ENCODE measurements at regions not wholly inside any gene's neighbourhood (a gene's known extent, or its start where the extent isn't known, plus 50 kb on each side); places are given as distances from the start of the nearest gene placed in this dataset.

- no CpG with 5 or more reads among the region's 1 CpG for WGBS, 2 experiments (ENCODE audit: extremely low coverage in 2 of 2, insufficient read length in 1 of 2)
- Histone ChIP-seq H2AK5ac (ENCODE audit: low read depth, low read length) (no peak overlapping the region), H3K23ac (ENCODE audit: low read depth, low read length) (no peak overlapping the region), H2BK5ac (ENCODE audit: low read depth, low read length, poor library complexity, severe bottlenecking) (no peak overlapping the region), H3K9me3 (ENCODE audit: control insufficient read depth, insufficient read depth, low read length) (no peaks in the 10 kb centered on the region), H4K8ac (ENCODE audit: low read depth in 2 of 2, low read length in 2 of 2) (no peak overlapping the region), H3K14ac (replicated peaks; ENCODE audit: low read depth, low read length) (no peak overlapping the region), H3K4me2 (ENCODE audit: low read depth, low read length) (no peak overlapping the region), H4K20me1 (ENCODE audit: insufficient read depth, low read length) (no peaks in the 10 kb centered on the region), H3K56ac (ENCODE audit: extremely low read depth, insufficient read depth, low read length) (no peak overlapping the region), H4K91ac (ENCODE audit: insufficient read depth, low read depth, low read length) (no peak overlapping the region), H3K9ac (ENCODE audit: low read depth, low read length) (no peak overlapping the region), H3K27ac (ENCODE audit: insufficient read depth, low read length) (no peak overlapping the region), H3K9me1 (ENCODE audit: insufficient read depth, low read length) (no peaks in the 10 kb centered on the region), H3K36me3 (ENCODE audit: control insufficient read depth, insufficient read depth, low read length) (no peaks in the 10 kb centered on the region), H2AK9ac (replicated peaks; ENCODE audit: low read depth, low read length, poor library complexity) (no peak overlapping the region), H3K27me3 (ENCODE audit: control insufficient read depth, insufficient read depth, low read length) (no peaks in the 10 kb centered on the region), H3K18ac (ENCODE audit: low read depth, low read length) (no peak overlapping the region), H3K4me3 (ENCODE audit: insufficient read depth, low read depth, low read length) (no peak overlapping the region), H2BK120ac (ENCODE audit: low read depth, low read length) (no peak overlapping the region), H3K4me1 (ENCODE audit: control insufficient read depth, insufficient read depth, low read length) (no peaks in the 10 kb centered on the region), H2BK20ac (ENCODE audit: low read depth, low read length) (no peak overlapping the region), H3K4ac (ENCODE audit: low read depth, low read length) (no peak overlapping the region), H2AFZ (replicated peaks; ENCODE audit: low read length, poor library complexity) (no peak overlapping the region), H2BK15ac (ENCODE audit: low read depth, low read length) (no peak overlapping the region), H4K5ac (ENCODE audit: low read depth, low read length) (no peak overlapping the region), H3K79me1 (ENCODE audit: low read depth in 1 of 2, low read length in 2 of 2) (no peaks in the 10 kb centered on the region)
- BruUV-seq (replicated peaks): no TSS peak
- DNase-seq (no peak), ATAC-seq (ENCODE audit: low read depth) (no peak)
- CTCF ChIA-PET: no interaction called here
- POLR2A ChIA-PET (ENCODE audit: unreplicated experiment): no interaction called here
- intact Hi-C loops (cut with micrococcal nuclease) (no loop called here), in situ Hi-C loops (cut with MboI; ENCODE audit: low sequenced_read_pairs) (no loop called here), dilution Hi-C loops (cut with HindIII; ENCODE audit: low sequenced_read_pairs, unreplicated experiment) (no loop called here)
- TF ChIP-seq USF2 (IDR thresholded peaks at IDR 0.05; ENCODE audit: low read depth, low read length) (no peak), RFX5 (IDR thresholded peaks at IDR 0.05; ENCODE audit: low read depth, low read length) (no peak), RCOR1 (IDR thresholded peaks at IDR 0.05; ENCODE audit: insufficient replicate concordance, low read length) (no peak), NFE2L2 (IDR thresholded peaks at IDR 0.05; ENCODE audit: low read depth, low read length) (no peak), MXI1 (IDR thresholded peaks at IDR 0.05; ENCODE audit: borderline replicate concordance, low read depth, low read length) (no peak), CHD1 (IDR thresholded peaks at IDR 0.05; ENCODE audit: low read depth, low read length) (no peak), CEBPB (IDR thresholded peaks at IDR 0.05; ENCODE audit: low read depth, low read length) (no peak), FOS (IDR thresholded peaks at IDR 0.05; ENCODE audit: low read depth, low read length) (no peak), BHLHE40 (IDR thresholded peaks at IDR 0.05; ENCODE audit: low read depth, low read length) (no peak), ELK1 (IDR thresholded peaks at IDR 0.05; ENCODE audit: borderline replicate concordance, low read depth, low read length) (no peak), MAFK (IDR thresholded peaks at IDR 0.05; ENCODE audit: low read depth, low read length) (no peak), POLR2A (IDR thresholded peaks at IDR 0.05; ENCODE audit: low read depth, low read length) (no peak), MAZ (IDR thresholded peaks at IDR 0.05; ENCODE audit: borderline replicate concordance, low read depth, low read length) (no peak)
These were observed 1333.5 kb upstream of the CELF2 start for GRCh38 chr10:9684186-9684585.

All from IMR-90 (cell line).